HG03520 (cell line): ENCODE measurements at regions not wholly inside any gene's neighbourhood (a gene's known extent, or its start where the extent isn't known, plus 50 kb on each side); places are given as distances from the start of the nearest gene placed in this dataset.
"Not testable (repeated sequence)": the region's sequence is repeated elsewhere in the genome, so short reads cannot be mapped to it uniquely, and the experiment has no call there.

Source experiments
- ATAC-seq: cut with Tn5 transposase; IDR thresholded peaks from one replicate; pipeline ENCODE4 v1.9.1; 2021; ENCODE audit warnings: mild to moderate bottlenecking, moderate library complexity; ENCODE audit not compliant: unreplicated experiment

GRCh38 chr12:18840997-18841396, 103.1 kb downstream of the CAPZA3 start:
- not testable (repeated sequence) for ATAC-seq

- no peak for ATAC-seq
Observed at GRCh38 chr12:18849080-18849479, 111.2 kb downstream of the CAPZA3 start.

- no peak for ATAC-seq
Observed at GRCh38 chr12:18849761-18850160, 111.8 kb downstream of the CAPZA3 start.

GRCh38 chr12:18850752-18851151, 112.8 kb downstream of the CAPZA3 start:
- ATAC-seq: no peak

GRCh38 chr12:18851271-18851670, 113.4 kb downstream of the CAPZA3 start:
- ATAC-seq: no peak

GRCh38 chr12:18853570-18854366, 115.8 kb downstream of the CAPZA3 start:
- ATAC-seq: no peak

- ATAC-seq: no peak
Observed at GRCh38 chr12:18857656-18858055, 119.7 kb downstream of the CAPZA3 start.

GRCh38 chr12:18859400-18859799, 121.5 kb downstream of the CAPZA3 start:
- no peak for ATAC-seq

GRCh38 chr12:18861287-18861858, 123.5 kb downstream of the CAPZA3 start:
- no peak for ATAC-seq

GRCh38 chr12:18863769-18864500, 126.0 kb downstream of the CAPZA3 start:
- no peak for ATAC-seq

GRCh38 chr12:18864900-18865561, 127.1 kb downstream of the CAPZA3 start:
- ATAC-seq: no peak

GRCh38 chr12:18868717-18869116, 130.8 kb downstream of the CAPZA3 start:
- ATAC-seq: no peak

GRCh38 chr12:18872770-18873169, 134.9 kb downstream of the CAPZA3 start:
- ATAC-seq: no peak

GRCh38 chr12:18878676-18879180, 140.8 kb downstream of the CAPZA3 start:
- ATAC-seq: no peak

- no peak for ATAC-seq
Observed at GRCh38 chr12:18882690-18883089, 144.8 kb downstream of the CAPZA3 start.

- ATAC-seq: no peak
Observed at GRCh38 chr12:18886962-18887361, 149.0 kb downstream of the CAPZA3 start.

GRCh38 chr12:18887368-18887767, 149.4 kb downstream of the CAPZA3 start:
- ATAC-seq: no peak

- no peak for ATAC-seq
Observed at GRCh38 chr12:18888047-18888446, 150.1 kb downstream of the CAPZA3 start.

- ATAC-seq: not testable (repeated sequence)
Observed at GRCh38 chr12:18890621-18891020, 152.7 kb downstream of the CAPZA3 start.

GRCh38 chr12:18895540-18895939, 157.6 kb downstream of the CAPZA3 start:
- ATAC-seq: no peak

GRCh38 chr12:18895946-18896345, 158.0 kb downstream of the CAPZA3 start:
- no peak for ATAC-seq
